ENCODE measurements at regions not wholly inside any gene's neighbourhood (a gene's known extent, or its start where the extent isn't known, plus 50 kb on each side); places are given as distances from the start of the nearest gene placed in this dataset.

DNA sequence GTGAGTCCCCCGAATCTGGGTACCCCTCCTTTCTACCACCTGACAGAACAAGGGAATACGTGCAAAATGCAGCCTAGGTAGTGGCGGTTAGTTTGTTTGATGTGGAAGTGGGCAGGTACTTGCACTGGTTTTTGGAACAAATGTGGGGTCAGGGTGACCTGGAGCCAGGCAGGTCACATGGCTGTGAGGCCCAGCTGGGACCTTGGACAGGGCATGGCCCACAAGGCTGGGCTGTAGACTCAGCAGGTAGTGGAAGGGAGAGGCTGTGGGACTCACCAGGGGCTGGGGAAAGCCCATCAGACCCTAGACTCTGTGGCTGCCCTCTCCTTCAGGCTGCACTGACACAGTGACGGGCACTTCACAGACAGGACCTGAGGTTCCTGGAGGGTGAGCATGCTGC, 159.9 kb upstream of the ADCY1 start:
- TF ChIP-seq POLR2AphosphoS5 (IDR thresholded peaks at IDR 0.05) (no peak), EP300 (IDR thresholded peaks at IDR 0.05) (no peak)

All from suprapubic skin (tissue), 4 donors.